Thyroid gland (tissue), 4 donors: ENCODE measurements at regions not wholly inside any gene's neighbourhood (a gene's known extent, or its start where the extent isn't known, plus 50 kb on each side); places are given as distances from the start of the nearest gene placed in this dataset.
"Not testable (repeated sequence)": the region's sequence is repeated elsewhere in the genome, so short reads cannot be mapped to it uniquely, and the experiment has no call there.

Source experiments
- DNase-seq, 2 donors: peaks; one replicate each; pipeline ENCODE4 v3.0.0-alpha.2; 2019
- H3K27ac ChIP-seq, 3 donors: fragments of 200-600 bp; sonication (generic); 1 replicate in 2 of 3; 2 replicates in 1 of 3; pipeline ENCODE4 v1.5.1; 2016 to 2019; ENCODE audit warnings: mild to moderate bottlenecking in 1 of 3, moderate library complexity in 1 of 3
- H3K27me3 ChIP-seq: fragments of 200-600 bp; sonication (generic); one replicate; pipeline ENCODE4 v1.5.1; 2019
- H3K36me3 ChIP-seq, 2 donors: fragments of 200-600 bp; sonication (generic); one replicate each; pipeline ENCODE4 v1.5.1; 2016 to 2019
- H3K4me1 ChIP-seq, 2 donors: fragments of 200-600 bp; sonication (generic); one replicate each; pipeline ENCODE4 v1.5.1; 2017 to 2019
- H3K4me3 ChIP-seq, 3 donors: fragments of 200-600 bp; sonication (generic); replicated peaks in 1 of 3; 1 replicate in 2 of 3; 2 replicates in 1 of 3; pipeline ENCODE4 v1.5.1; 2016; ENCODE audit warnings: mild to moderate bottlenecking in 1 of 3
- H3K9me3 ChIP-seq: fragments of 200-600 bp; sonication (generic); one replicate; pipeline ENCODE4 v1.5.1; 2017
- WGBS, 2 donors: methylation state at CpG; one replicate each; pipeline ENCODE4 v1.1.5; 2017; 5-methylcytosine and 5-hydroxymethylcytosine counted together
- intact Hi-C: fragments of 100-400 bp; cut with DNase I; formaldehyde crosslinking; loops from one replicate; pipeline ENCODE4 v1.15.1; 2023
- TF ChIP-seq, protein P1 (sequence below), 6 experiments: fragments of 200-600 bp in 3 of 6; fragments of 450-650 bp in 3 of 6; sonication (generic) in 3 of 6; IDR thresholded peaks; one replicate each; pipeline ENCODE4 v1.5.1; 2016 to 2019; ENCODE audit warnings: antibody characterized with exemption in 6 of 6, mild to moderate bottlenecking in 2 of 6, inconsistent platforms in 1 of 6, moderate library complexity in 1 of 6

- 59 to 73% methylated on average over 21 of the region's 21 CpGs for WGBS, 2 donors
Measured at GRCh38 chr1:120954736-120955135, 65.2 kb downstream of the PPIAL4A start.

GRCh38 chr1:120955961-120956360 is 66.4 kb downstream of the PPIAL4A start:
- H3K27ac ChIP-seq, H3K36me3 ChIP-seq, DNase-seq, H3K27me3 ChIP-seq, H3K4me1 ChIP-seq, H3K4me3 ChIP-seq, intact Hi-C loops, H3K9me3 ChIP-seq: not testable (repeated sequence)
- 85 to 93% methylated on average over 2 of the region's 2 CpGs for WGBS, 2 donors

More at GRCh38 chr1:120954736-120955135, 65.2 kb downstream of the PPIAL4A start:
- H3K27me3 ChIP-seq, result no peaks in the 10 kb centered on the region
- TF ChIP-seq, protein P1, sequence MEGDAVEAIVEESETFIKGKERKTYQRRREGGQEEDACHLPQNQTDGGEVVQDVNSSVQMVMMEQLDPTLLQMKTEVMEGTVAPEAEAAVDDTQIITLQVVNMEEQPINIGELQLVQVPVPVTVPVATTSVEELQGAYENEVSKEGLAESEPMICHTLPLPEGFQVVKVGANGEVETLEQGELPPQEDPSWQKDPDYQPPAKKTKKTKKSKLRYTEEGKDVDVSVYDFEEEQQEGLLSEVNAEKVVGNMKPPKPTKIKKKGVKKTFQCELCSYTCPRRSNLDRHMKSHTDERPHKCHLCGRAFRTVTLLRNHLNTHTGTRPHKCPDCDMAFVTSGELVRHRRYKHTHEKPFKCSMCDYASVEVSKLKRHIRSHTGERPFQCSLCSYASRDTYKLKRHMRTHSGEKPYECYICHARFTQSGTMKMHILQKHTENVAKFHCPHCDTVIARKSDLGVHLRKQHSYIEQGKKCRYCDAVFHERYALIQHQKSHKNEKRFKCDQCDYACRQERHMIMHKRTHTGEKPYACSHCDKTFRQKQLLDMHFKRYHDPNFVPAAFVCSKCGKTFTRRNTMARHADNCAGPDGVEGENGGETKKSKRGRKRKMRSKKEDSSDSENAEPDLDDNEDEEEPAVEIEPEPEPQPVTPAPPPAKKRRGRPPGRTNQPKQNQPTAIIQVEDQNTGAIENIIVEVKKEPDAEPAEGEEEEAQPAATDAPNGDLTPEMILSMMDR (IDR thresholded peaks at IDR 0.05), result no peak
- H3K4me1 ChIP-seq, result no peaks in the 10 kb centered on the region
- no peaks in the 10 kb centered on the region for H3K36me3 ChIP-seq
- H3K27ac ChIP-seq, result no peak overlapping the region
- intact Hi-C loops, result no loop called here
- no peaks in the 10 kb centered on the region for H3K9me3 ChIP-seq
- H3K4me3 ChIP-seq, result no peak overlapping the region
- no peak for DNase-seq

DNA sequence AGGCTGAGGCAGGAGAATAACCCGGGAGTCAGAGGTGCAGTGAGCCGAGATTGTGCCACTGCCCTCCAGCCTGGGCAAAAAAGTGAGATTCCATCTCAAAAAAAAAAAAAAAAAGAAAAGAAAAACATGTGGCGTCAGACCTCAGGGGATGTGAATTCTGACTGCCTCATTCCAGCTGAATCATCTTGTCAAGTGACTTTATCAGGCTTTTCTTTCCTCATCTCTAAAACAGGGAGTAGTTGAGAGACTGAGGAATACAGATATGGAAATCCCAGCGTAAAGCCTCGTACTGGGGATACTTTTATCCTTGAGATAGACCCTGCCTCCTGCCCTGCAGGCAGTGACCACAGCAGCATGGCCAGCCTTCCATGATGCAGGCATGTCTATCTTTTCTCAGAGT is 76.4 kb downstream of the PPIAL4A start:
- H3K27ac ChIP-seq, H3K4me3 ChIP-seq, intact Hi-C loops, DNase-seq, H3K36me3 ChIP-seq, H3K27me3 ChIP-seq, H3K9me3 ChIP-seq, H3K4me1 ChIP-seq: not testable (repeated sequence)
- 75 to 85% methylated on average over 2 to 5 of the region's 5 CpGs for WGBS, 2 donors

DNA sequence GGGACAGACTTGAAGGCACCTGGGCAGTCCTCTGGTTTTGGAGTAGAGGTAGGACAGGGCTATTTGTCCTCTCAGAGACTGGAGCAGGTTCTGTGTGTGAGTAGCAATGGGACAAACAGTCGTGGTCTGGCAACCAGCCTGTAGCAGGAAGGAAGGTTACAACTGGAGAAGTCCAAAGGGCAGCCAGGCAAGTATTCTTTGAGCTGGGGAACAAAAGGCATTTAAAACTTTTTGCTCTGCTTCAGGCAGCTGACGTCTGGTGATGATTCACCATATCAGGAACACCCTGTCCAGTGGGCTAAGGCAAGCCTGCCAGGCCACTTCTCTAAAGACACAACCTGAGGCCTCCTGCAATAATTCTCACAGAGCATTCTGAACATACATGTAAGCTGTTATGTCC is 83.3 kb downstream of the PPIAL4A start:
- H3K9me3 ChIP-seq, intact Hi-C loops, H3K4me3 ChIP-seq, H3K36me3 ChIP-seq, H3K27me3 ChIP-seq, H3K4me1 ChIP-seq: not testable (repeated sequence)
- peak overlapping the region; percentile 45 to 47 (median 46) for H3K27ac ChIP-seq
- DNase-seq, result peak; percentile 82 to 83
- WGBS, 2 donors, result 6% methylated on average over 2 of the region's 2 CpGs; no CpG with 5 or more reads in 1 of the 2 donors

DNA sequence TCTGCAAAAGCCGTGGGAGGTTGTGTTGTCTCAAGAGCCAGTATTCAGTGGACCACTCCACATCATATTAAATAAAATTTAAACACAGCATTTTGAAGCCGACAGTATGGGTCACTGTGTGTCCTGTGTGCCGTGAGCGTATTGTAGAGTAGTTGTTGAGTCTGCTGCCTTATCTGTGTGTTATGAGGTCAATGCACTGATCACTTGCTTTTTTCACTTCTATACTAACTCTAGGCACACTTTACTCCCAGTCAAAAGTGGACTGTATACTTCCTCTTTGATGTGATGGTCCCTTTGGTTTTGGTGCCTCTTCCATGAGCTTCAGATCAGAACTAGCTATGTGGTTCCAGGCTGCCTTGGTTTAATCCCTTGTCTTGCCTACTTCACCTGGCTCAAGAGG is 84.3 kb downstream of the PPIAL4A start:
- H3K27me3 ChIP-seq, intact Hi-C loops, H3K9me3 ChIP-seq, DNase-seq, H3K4me1 ChIP-seq, H3K4me3 ChIP-seq, H3K36me3 ChIP-seq, H3K27ac ChIP-seq: not testable (repeated sequence)
- WGBS, 2 donors, result 90 to 97% methylated on average over 4 of the region's 4 CpGs

- H3K27me3 ChIP-seq, intact Hi-C loops, H3K36me3 ChIP-seq, H3K27ac ChIP-seq, H3K9me3 ChIP-seq, H3K4me1 ChIP-seq, H3K4me3 ChIP-seq, DNase-seq: not testable (repeated sequence)
- WGBS, 2 donors, result 75 to 83% methylated on average over 6 of the region's 6 CpGs
Measured at GRCh38 chr1:120977279-120977678, 87.7 kb downstream of the PPIAL4A start.

DNA sequence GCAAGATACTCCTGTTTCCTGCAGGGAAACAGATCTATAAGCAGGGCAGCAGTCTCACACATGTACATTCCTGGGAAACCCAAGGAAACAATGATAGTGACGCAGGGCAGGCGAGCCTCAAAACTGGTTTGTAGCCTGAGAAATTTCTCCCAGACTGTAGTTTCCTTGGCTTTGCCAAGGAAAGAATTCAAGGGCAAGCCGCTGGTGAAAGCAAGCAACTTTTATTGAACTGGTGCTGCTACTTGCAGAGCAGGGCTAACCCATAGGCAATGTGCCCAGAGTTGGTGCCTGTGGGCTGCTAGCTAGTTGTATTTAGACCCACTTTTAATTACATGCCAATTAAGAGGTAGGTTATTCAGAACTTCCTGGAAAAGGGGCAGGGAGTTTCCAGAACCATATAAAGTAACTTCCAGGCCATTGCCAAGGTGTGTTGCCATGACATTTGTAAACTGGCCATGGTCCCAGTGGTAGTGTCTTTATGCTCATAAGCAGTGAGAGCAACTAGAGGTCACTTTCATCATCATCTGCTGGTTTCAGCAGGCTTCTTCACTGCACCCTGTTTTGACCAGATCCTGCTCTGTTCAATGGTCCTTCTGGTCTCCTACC is 92.0 kb downstream of the PPIAL4A start:
- H3K9me3 ChIP-seq, intact Hi-C loops, H3K36me3 ChIP-seq, H3K4me3 ChIP-seq, H3K27me3 ChIP-seq, H3K27ac ChIP-seq, H3K4me1 ChIP-seq: not testable (repeated sequence)
- whole genome bisulfite sequencing, 2 donors, result 100% methylated on average over 1 of the region's 3 CpGs; no CpG with 5 or more reads in 1 of the 2 donors
- DNase-seq, result peak in 1 of 2 donors; percentile 5

DNA sequence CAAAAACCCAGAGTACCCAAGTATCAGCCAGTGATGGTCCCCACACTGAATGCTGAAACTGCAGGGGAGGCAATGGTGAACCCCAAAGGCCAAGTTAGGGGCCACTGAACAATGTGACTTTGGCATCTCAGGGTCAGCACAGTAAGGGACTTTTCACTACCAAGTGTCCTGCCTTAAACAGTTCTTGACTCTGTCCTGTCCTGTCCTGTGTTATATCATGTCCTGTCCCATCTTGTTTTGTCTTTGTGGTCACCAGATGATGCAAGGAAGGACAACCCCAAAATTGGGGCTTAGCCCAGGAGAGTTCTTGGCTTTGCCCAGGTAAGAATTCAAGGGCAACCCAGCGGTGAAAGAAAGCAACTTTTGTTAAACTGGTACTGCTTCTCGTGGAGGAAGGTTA is 105.0 kb downstream of the PPIAL4A start:
- DNase-seq, H3K4me3 ChIP-seq, H3K4me1 ChIP-seq, intact Hi-C loops, H3K27ac ChIP-seq, H3K36me3 ChIP-seq, H3K27me3 ChIP-seq, H3K9me3 ChIP-seq: not testable (repeated sequence)
- WGBS, 2 donors, result 100% methylated on average over 1 of the region's 2 CpGs; no CpG with 5 or more reads in 1 of the 2 donors

DNA sequence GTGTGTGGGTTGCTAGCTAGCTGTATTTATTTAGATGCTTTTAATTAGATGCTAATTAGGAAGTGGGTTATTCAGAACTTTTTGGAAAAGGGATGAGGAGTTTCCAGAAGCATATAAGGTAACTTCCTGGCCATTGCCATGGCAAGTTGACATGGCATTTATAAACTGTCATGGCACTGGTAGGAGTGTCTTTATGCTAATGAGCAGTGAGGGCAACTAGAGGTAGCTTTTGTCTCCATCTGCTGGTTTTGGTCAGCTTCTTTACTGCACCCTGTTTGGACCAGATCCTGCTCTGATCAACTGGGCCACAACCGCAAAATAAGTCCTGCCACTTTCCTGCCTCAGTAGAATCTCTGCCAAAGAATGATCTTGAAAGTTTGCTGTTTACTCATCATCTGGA is 105.5 kb downstream of the PPIAL4A start:
- H3K27ac ChIP-seq, H3K4me1 ChIP-seq, H3K4me3 ChIP-seq, H3K36me3 ChIP-seq, intact Hi-C loops, H3K27me3 ChIP-seq, H3K9me3 ChIP-seq, DNase-seq: not testable (repeated sequence)
- WGBS, 2 donors, result no CpG with 5 or more reads among the region's 1 CpG

- H3K4me1 ChIP-seq, H3K27ac ChIP-seq, H3K36me3 ChIP-seq, H3K27me3 ChIP-seq, H3K9me3 ChIP-seq, DNase-seq, H3K4me3 ChIP-seq, intact Hi-C loops: not testable (repeated sequence)
- 100% methylated on average over 1 of the region's 10 CpGs; no CpG with 5 or more reads in 1 of the 2 donors for WGBS, 2 donors
Measured at GRCh38 chr1:121001090-121001726, 111.6 kb downstream of the PPIAL4A start.

- H3K9me3 ChIP-seq, H3K36me3 ChIP-seq, DNase-seq, H3K4me1 ChIP-seq, H3K27me3 ChIP-seq, H3K4me3 ChIP-seq, intact Hi-C loops, H3K27ac ChIP-seq: not testable (repeated sequence)
- WGBS, 2 donors, result no CpG with 5 or more reads among the region's 3 CpGs
Measured at GRCh38 chr1:121003230-121003629, 113.7 kb downstream of the PPIAL4A start.

- H3K27me3 ChIP-seq, H3K36me3 ChIP-seq, intact Hi-C loops, DNase-seq, H3K27ac ChIP-seq, H3K4me3 ChIP-seq, H3K9me3 ChIP-seq, H3K4me1 ChIP-seq: not testable (repeated sequence)
- WGBS, 2 donors, result 29% methylated on average over 11 to 21 of the region's 21 CpGs
Measured at GRCh38 chr1:121006826-121007225, 117.3 kb downstream of the PPIAL4A start.
